IMR-90 (cell line): ENCODE measurements at regions not wholly inside any gene's neighbourhood (a gene's known extent, or its start where the extent isn't known, plus 50 kb on each side); places are given as distances from the start of the nearest gene placed in this dataset.

Source experiments
- ATAC-seq: fragments of 200-7000 bp; cut with Tn5 transposase; 2 replicates; pipeline ENCODE4 v1.9.1; 2020; ENCODE audit warnings: low read depth, mild to moderate bottlenecking, moderate library complexity
- BruUV-seq: library from RNA; stranded (reverse); fragments of 400-500 nt; replicated peaks from 2 replicates; lab custom pipeline; 2021; lab: Mats Ljungman, UMichigan
- CTCF ChIA-PET: fragments of 300-600 bp; formaldehyde crosslinking; extraction: SDS; loops from one replicate; lab custom pipeline; 2021; ENCODE audit warnings: antibody characterized with exemption; lab: Yijun Ruan, JAX
- POLR2A ChIA-PET: fragments of 300-600 bp; sonication (Branson Sonifier 250); formaldehyde crosslinking; loops from one replicate; lab custom pipeline; 2022; ENCODE audit warnings: antibody characterized with exemption; ENCODE audit not compliant: unreplicated experiment; lab: Charles Lee
- DNase-seq: peaks from one replicate; pipeline ENCODE4 v3.0.0; 2013
- H2AFZ ChIP-seq: replicated peaks from 2 replicates; pipeline ENCODE3; 2013; ENCODE audit warnings: low read length, mild to moderate bottlenecking; ENCODE audit not compliant: poor library complexity
- H2AK5ac ChIP-seq: 2 replicates; pipeline ENCODE4 v1.6.1; 2013; ENCODE audit warnings: low read depth, low read length, inconsistent platforms
- H2AK9ac ChIP-seq: replicated peaks from 2 replicates; pipeline ENCODE3; 2013; ENCODE audit warnings: mild to moderate bottlenecking, low read depth, low read length, moderate library complexity; ENCODE audit not compliant: poor library complexity
- H2BK120ac ChIP-seq: 2 replicates; pipeline ENCODE4 v1.6.1; 2013; ENCODE audit warnings: low read depth, low read length, inconsistent platforms
- H2BK15ac ChIP-seq: 3 replicates; pipeline ENCODE4 v1.6.1; 2013; ENCODE audit warnings: low read depth, low read length, inconsistent platforms
- H2BK20ac ChIP-seq: 2 replicates; pipeline ENCODE4 v1.6.1; 2013; ENCODE audit warnings: low read depth, mild to moderate bottlenecking, inconsistent platforms, low read length, moderate library complexity
- H2BK5ac ChIP-seq: 2 replicates; pipeline ENCODE4 v1.6.1; 2013; ENCODE audit warnings: mild to moderate bottlenecking, low read depth, low read length, inconsistent platforms; ENCODE audit not compliant: poor library complexity, severe bottlenecking
- H3K14ac ChIP-seq: replicated peaks from 2 replicates; pipeline ENCODE4 v1.6.1; 2013; ENCODE audit warnings: low read depth, low read length, inconsistent platforms
- H3K18ac ChIP-seq: 2 replicates; pipeline ENCODE4 v1.6.1; 2013; ENCODE audit warnings: low read depth, low read length, control low read depth
- H3K23ac ChIP-seq: 2 replicates; pipeline ENCODE4 v1.6.1; 2013; ENCODE audit warnings: low read depth, low read length, inconsistent platforms
- H3K27ac ChIP-seq: 2 replicates; pipeline ENCODE4 v1.5.1; 2013; ENCODE audit warnings: mild to moderate bottlenecking, control low read depth, low read length; ENCODE audit not compliant: insufficient read depth
- H3K27me3 ChIP-seq: 2 replicates; pipeline ENCODE4 v1.6.1; 2013; ENCODE audit warnings: low read length; ENCODE audit not compliant: control insufficient read depth, insufficient read depth
- H3K36me3 ChIP-seq: 2 replicates; pipeline ENCODE4 v1.6.1; 2013; ENCODE audit warnings: low read length, mixed read lengths; ENCODE audit not compliant: control insufficient read depth, insufficient read depth
- H3K4ac ChIP-seq: 2 replicates; pipeline ENCODE4 v1.6.1; 2013; ENCODE audit warnings: low read depth, low read length, inconsistent platforms
- H3K4me1 ChIP-seq: 2 replicates; pipeline ENCODE4 v1.6.1; 2013; ENCODE audit warnings: low read length, mixed read lengths; ENCODE audit not compliant: control insufficient read depth, insufficient read depth
- H3K4me2 ChIP-seq: 2 replicates; pipeline ENCODE4 v1.6.1; 2013; ENCODE audit warnings: low read depth, mild to moderate bottlenecking, control low read depth, low read length, moderate library complexity
- H3K4me3 ChIP-seq: 2 replicates; pipeline ENCODE4 v1.5.1; 2013; ENCODE audit warnings: low read depth, mild to moderate bottlenecking, control low read depth, low read length, moderate library complexity; ENCODE audit not compliant: insufficient read depth
- H3K56ac ChIP-seq: 2 replicates; pipeline ENCODE4 v1.6.1; 2013; ENCODE audit warnings: low read length, inconsistent platforms; ENCODE audit not compliant: insufficient read depth; ENCODE audit errors: extremely low read depth
- H3K79me1 ChIP-seq, 2 experiments: 2 replicates each; pipeline ENCODE4 v1.6.1; 2013; ENCODE audit warnings: low read length in 2 of 2, inconsistent platforms in 1 of 2, low read depth in 1 of 2
- H3K9ac ChIP-seq: 2 replicates; pipeline ENCODE4 v1.6.1; 2013; ENCODE audit warnings: low read depth, low read length, control low read depth
- H3K9me1 ChIP-seq: 2 replicates; pipeline ENCODE4 v1.6.1; 2013; ENCODE audit warnings: low read length, inconsistent platforms; ENCODE audit not compliant: insufficient read depth
- H3K9me3 ChIP-seq: 2 replicates; pipeline ENCODE4 v1.6.1; 2013; ENCODE audit warnings: low read length; ENCODE audit not compliant: control insufficient read depth, insufficient read depth
- H4K20me1 ChIP-seq: 2 replicates; pipeline ENCODE4 v1.6.1; 2013; ENCODE audit warnings: low read length, inconsistent platforms; ENCODE audit not compliant: insufficient read depth
- H4K5ac ChIP-seq: 2 replicates; pipeline ENCODE4 v1.6.1; 2013; ENCODE audit warnings: mild to moderate bottlenecking, low read depth, low read length, control low read depth
- H4K8ac ChIP-seq, 2 experiments: 2 replicates each; pipeline ENCODE4 v1.6.1; 2013; ENCODE audit warnings: low read depth in 2 of 2, low read length in 2 of 2, control low read depth in 1 of 2, inconsistent platforms in 1 of 2
- H4K91ac ChIP-seq: 2 replicates; pipeline ENCODE4 v1.6.1; 2013; ENCODE audit warnings: low read depth, low read length, inconsistent platforms; ENCODE audit not compliant: insufficient read depth
- CEBPB ChIP-seq: IDR thresholded peaks from 2 replicates; pipeline ENCODE4 v1.6.1; 2012; ENCODE audit warnings: low read depth, low read length, improper control_type of control experiment
- FOS ChIP-seq: fragments of 150-350 bp; IDR thresholded peaks from 2 replicates; pipeline ENCODE4 v1.6.1; 2016; ENCODE audit warnings: low read depth, low read length
- MAFK ChIP-seq: IDR thresholded peaks from 2 replicates; pipeline ENCODE4 v1.6.1; 2012; ENCODE audit warnings: low read depth, low read length, improper control_type of control experiment
- MAZ ChIP-seq: IDR thresholded peaks from 2 replicates; pipeline ENCODE4 v1.6.1; 2012; ENCODE audit warnings: low read depth, mild to moderate bottlenecking, low read length, improper control_type of control experiment, moderate library complexity, borderline replicate concordance
- MXI1 ChIP-seq: IDR thresholded peaks from 2 replicates; pipeline ENCODE4 v1.6.1; 2012; ENCODE audit warnings: low read depth, mild to moderate bottlenecking, low read length, moderate library complexity, borderline replicate concordance
- NFE2L2 ChIP-seq: fragments of 150-350 bp; IDR thresholded peaks from 2 replicates; pipeline ENCODE4 v1.6.1; 2016; ENCODE audit warnings: low read depth, mild to moderate bottlenecking, low read length
- RAD21 ChIP-seq: IDR thresholded peaks from 2 replicates; pipeline ENCODE4 v1.6.1; 2012; ENCODE audit warnings: low read length, improper control_type of control experiment
- WGBS, 2 experiments: methylation state at CpG; one replicate each; pipeline versions ENCODE4 v1.1.5 to v1.1.7; 2013; ENCODE audit warnings: missing lambda C conversion rate in 2 of 2; ENCODE audit not compliant: insufficient read length in 1 of 2; ENCODE audit errors: extremely low coverage in 2 of 2; 5-methylcytosine and 5-hydroxymethylcytosine counted together
- dilution Hi-C: fragments of 300-500 bp; cut with HindIII; formaldehyde crosslinking; loops from one replicate; pipeline ENCODE4 v1.14.3; 2018; ENCODE audit warnings: low sequenced_read_pairs; ENCODE audit not compliant: unreplicated experiment
- in situ Hi-C: fragments of 300-500 bp; cut with MboI; formaldehyde crosslinking; loops from 3 replicates; pipeline ENCODE4 v1.14.3; 2019; ENCODE audit warnings: low sequenced_read_pairs, inconsistent platforms, mixed read lengths
- intact Hi-C: fragments of 100-400 bp; cut with micrococcal nuclease; formaldehyde crosslinking; loops from 2 replicates; pipeline ENCODE4 v1.10.0; 2022
- TF ChIP-seq, protein P1 (sequence below): fragments of 150-350 bp; IDR thresholded peaks from 2 replicates; pipeline ENCODE4 v1.6.1; 2017; ENCODE audit warnings: mild to moderate bottlenecking, antibody characterized with exemption, low read length, low read depth
- TF ChIP-seq, protein P2 (sequence below): fragments of 150-350 bp; IDR thresholded peaks from 2 replicates; pipeline ENCODE4 v1.6.1; 2016; ENCODE audit warnings: low read depth, mild to moderate bottlenecking, low read length, moderate library complexity, borderline replicate concordance

GRCh38 chr7:132672200-132672990 lies 96.1 kb upstream of the PLXNA4 start:
- no peak overlapping the region for H2BK120ac ChIP-seq
- no peak overlapping the region for H4K5ac ChIP-seq
- H3K36me3 ChIP-seq, result no peaks in the 10 kb centered on the region
- in situ Hi-C loops (no loop called here), intact Hi-C loops (no loop called here), dilution Hi-C loops (no loop called here)
- ChIA-PET CTCF (interaction anchor here (0.6 kb wide), 1 partner anchor 38 kb away, joined by 3 read pairs; no protein-coding TSS in a partner anchor), POLR2A (no interaction called here)
- no peak overlapping the region for H3K4me2 ChIP-seq
- H3K9ac ChIP-seq, result no peak overlapping the region
- no peaks in the 10 kb centered on the region for H3K9me3 ChIP-seq
- ATAC-seq, result no peak
- 88% methylated on average over 3 of the region's 9 CpGs; no CpG with 5 or more reads in 1 of the 2 experiments for WGBS, 2 experiments
- no peaks in the 10 kb centered on the region for H3K4me1 ChIP-seq
- no peak overlapping the region for H3K14ac ChIP-seq
- no peak overlapping the region for H2BK15ac ChIP-seq
- H2AFZ ChIP-seq, result no peak overlapping the region
- no peak overlapping the region for H3K27ac ChIP-seq
- no TSS peak for BruUV-seq
- H3K56ac ChIP-seq, result no peak overlapping the region
- no peaks in the 10 kb centered on the region for H3K9me1 ChIP-seq
- H3K4ac ChIP-seq, result no peak overlapping the region
- H3K79me1 ChIP-seq, result no peaks in the 10 kb centered on the region
- TF ChIP-seq MXI1, result no peak
- TF ChIP-seq NFE2L2, result no peak
- no peak for TF ChIP-seq MAZ
- TF ChIP-seq, protein P1, sequence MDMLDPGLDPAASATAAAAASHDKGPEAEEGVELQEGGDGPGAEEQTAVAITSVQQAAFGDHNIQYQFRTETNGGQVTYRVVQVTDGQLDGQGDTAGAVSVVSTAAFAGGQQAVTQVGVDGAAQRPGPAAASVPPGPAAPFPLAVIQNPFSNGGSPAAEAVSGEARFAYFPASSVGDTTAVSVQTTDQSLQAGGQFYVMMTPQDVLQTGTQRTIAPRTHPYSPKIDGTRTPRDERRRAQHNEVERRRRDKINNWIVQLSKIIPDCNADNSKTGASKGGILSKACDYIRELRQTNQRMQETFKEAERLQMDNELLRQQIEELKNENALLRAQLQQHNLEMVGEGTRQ, result no peak
- TF ChIP-seq RAD21, result no peak
- TF ChIP-seq, protein P2, sequence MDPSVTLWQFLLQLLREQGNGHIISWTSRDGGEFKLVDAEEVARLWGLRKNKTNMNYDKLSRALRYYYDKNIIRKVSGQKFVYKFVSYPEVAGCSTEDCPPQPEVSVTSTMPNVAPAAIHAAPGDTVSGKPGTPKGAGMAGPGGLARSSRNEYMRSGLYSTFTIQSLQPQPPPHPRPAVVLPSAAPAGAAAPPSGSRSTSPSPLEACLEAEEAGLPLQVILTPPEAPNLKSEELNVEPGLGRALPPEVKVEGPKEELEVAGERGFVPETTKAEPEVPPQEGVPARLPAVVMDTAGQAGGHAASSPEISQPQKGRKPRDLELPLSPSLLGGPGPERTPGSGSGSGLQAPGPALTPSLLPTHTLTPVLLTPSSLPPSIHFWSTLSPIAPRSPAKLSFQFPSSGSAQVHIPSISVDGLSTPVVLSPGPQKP, result no peak
- no peak for TF ChIP-seq CEBPB
- no peak for TF ChIP-seq FOS
- no peak for TF ChIP-seq MAFK
- no peaks in the 10 kb centered on the region for H3K27me3 ChIP-seq
- H3K23ac ChIP-seq, result no peak overlapping the region
- no peak overlapping the region for H3K18ac ChIP-seq
- no peak overlapping the region for H2AK5ac ChIP-seq
- no peak for DNase-seq
- no peaks in the 10 kb centered on the region for H4K20me1 ChIP-seq
- no peak overlapping the region for H2BK20ac ChIP-seq
- no peak overlapping the region for H3K4me3 ChIP-seq
- H4K8ac ChIP-seq, result no peak overlapping the region
- no peak overlapping the region for H2BK5ac ChIP-seq
- H2AK9ac ChIP-seq, result no peak overlapping the region
- no peak overlapping the region for H4K91ac ChIP-seq
